ENCODE measurements at regions not wholly inside any gene's neighbourhood (a gene's known extent, or its start where the extent isn't known, plus 50 kb on each side); places are given as distances from the start of the nearest gene placed in this dataset.

- intact Hi-C loops (cut with DNase I): no loop called here
- H3K4me3 ChIP-seq (ENCODE audit: low read length in 3 of 3): no peak overlapping the region
- FAIRE-seq (no peak), DNase-seq (no peak)
- no peaks in the 10 kb centered on the region for H3K36me3 ChIP-seq (ENCODE audit: control insufficient read depth in 2 of 3, insufficient read depth in 3 of 3, low read length in 3 of 3)
- no peak overlapping the region for H3K9ac ChIP-seq (ENCODE audit: low read length in 3 of 3)
- TF ChIP-seq CTCF (IDR thresholded peaks at IDR 0.05; ENCODE audit: borderline replicate concordance, extremely low read depth, insufficient read depth): no peak
- no peaks in the 10 kb centered on the region for H3K27me3 ChIP-seq (ENCODE audit: control insufficient read depth, insufficient read depth, low read length)
- H3K4me1 ChIP-seq (ENCODE audit: control insufficient read depth in 2 of 3, insufficient read depth in 2 of 3, low read depth in 1 of 3, low read length in 3 of 3): no peaks in the 10 kb centered on the region
- H3K27ac ChIP-seq (ENCODE audit: low read depth in 2 of 2, low read length in 2 of 2): no peak overlapping the region
- H3K9me3 ChIP-seq (ENCODE audit: control insufficient read depth in 2 of 3, insufficient read depth in 1 of 3, low read length in 3 of 3): no peaks in the 10 kb centered on the region
Observed at GRCh38 chr7:94228223-94228622, 166.5 kb upstream of the COL1A2 start.

- H3K9ac ChIP-seq (ENCODE audit: low read length in 3 of 3): no peak overlapping the region
- no peaks in the 10 kb centered on the region for H3K36me3 ChIP-seq (ENCODE audit: control insufficient read depth in 2 of 3, insufficient read depth in 3 of 3, low read length in 3 of 3)
- intact Hi-C loops (cut with DNase I): no loop called here
- no peak overlapping the region for H3K4me3 ChIP-seq (ENCODE audit: low read length in 3 of 3)
- no peak overlapping the region for H3K27ac ChIP-seq (ENCODE audit: low read depth in 2 of 2, low read length in 2 of 2)
- no peak for TF ChIP-seq CTCF (IDR thresholded peaks at IDR 0.05; ENCODE audit: borderline replicate concordance, extremely low read depth, insufficient read depth)
- no peaks in the 10 kb centered on the region for H3K27me3 ChIP-seq (ENCODE audit: control insufficient read depth, insufficient read depth, low read length)
- no peaks in the 10 kb centered on the region for H3K4me1 ChIP-seq (ENCODE audit: control insufficient read depth in 2 of 3, insufficient read depth in 2 of 3, low read depth in 1 of 3, low read length in 3 of 3)
- no peak for DNase-seq
- FAIRE-seq: no peak
- H3K9me3 ChIP-seq (ENCODE audit: control insufficient read depth in 2 of 3, insufficient read depth in 1 of 3, low read length in 3 of 3): no peaks in the 10 kb centered on the region
Observed at GRCh38 chr7:94228678-94229077, 166.0 kb upstream of the COL1A2 start.

GRCh38 chr7:94231305-94231704 is 163.4 kb upstream of the COL1A2 start:
- no peak overlapping the region for H3K9ac ChIP-seq (ENCODE audit: low read length in 3 of 3)
- no peak overlapping the region for H3K4me3 ChIP-seq (ENCODE audit: low read length in 3 of 3)
- no peaks in the 10 kb centered on the region for H3K27me3 ChIP-seq (ENCODE audit: control insufficient read depth, insufficient read depth, low read length)
- intact Hi-C loops (cut with DNase I): no loop called here
- no peaks in the 10 kb centered on the region for H3K36me3 ChIP-seq (ENCODE audit: control insufficient read depth in 2 of 3, insufficient read depth in 3 of 3, low read length in 3 of 3)
- H3K4me1 ChIP-seq (ENCODE audit: control insufficient read depth in 2 of 3, insufficient read depth in 2 of 3, low read depth in 1 of 3, low read length in 3 of 3): no peaks in the 10 kb centered on the region
- no peak for TF ChIP-seq CTCF (IDR thresholded peaks at IDR 0.05; ENCODE audit: borderline replicate concordance, extremely low read depth, insufficient read depth)
- no peaks in the 10 kb centered on the region for H3K9me3 ChIP-seq (ENCODE audit: control insufficient read depth in 2 of 3, insufficient read depth in 1 of 3, low read length in 3 of 3)
- no peak for DNase-seq
- FAIRE-seq: no peak
- H3K27ac ChIP-seq (ENCODE audit: low read depth in 2 of 2, low read length in 2 of 2): no peak overlapping the region

- DNase-seq: no peak
- no peak overlapping the region for H3K27ac ChIP-seq (ENCODE audit: low read depth in 2 of 2, low read length in 2 of 2)
- no peak overlapping the region for H3K9ac ChIP-seq (ENCODE audit: low read length in 3 of 3)
- H3K4me1 ChIP-seq (ENCODE audit: control insufficient read depth in 2 of 3, insufficient read depth in 2 of 3, low read depth in 1 of 3, low read length in 3 of 3): no peaks in the 10 kb centered on the region
- no peaks in the 10 kb centered on the region for H3K9me3 ChIP-seq (ENCODE audit: control insufficient read depth in 2 of 3, insufficient read depth in 1 of 3, low read length in 3 of 3)
- TF ChIP-seq CTCF (IDR thresholded peaks at IDR 0.05; ENCODE audit: borderline replicate concordance, extremely low read depth, insufficient read depth): no peak
- no peak for FAIRE-seq
- no peaks in the 10 kb centered on the region for H3K36me3 ChIP-seq (ENCODE audit: control insufficient read depth in 2 of 3, insufficient read depth in 3 of 3, low read length in 3 of 3)
- intact Hi-C loops (cut with DNase I): no loop called here
- H3K27me3 ChIP-seq (ENCODE audit: control insufficient read depth, insufficient read depth, low read length): no peaks in the 10 kb centered on the region
- H3K4me3 ChIP-seq (ENCODE audit: low read length in 3 of 3): no peak overlapping the region
Observed at GRCh38 chr7:94236960-94237359, 157.7 kb upstream of the COL1A2 start.
